AG04449 (cell line): ENCODE measurements at regions not wholly inside any gene's neighbourhood (a gene's known extent, or its start where the extent isn't known, plus 50 kb on each side); places are given as distances from the start of the nearest gene placed in this dataset.

Source experiments
- CTCF ChIA-PET: fragments of 350-600 bp; formaldehyde crosslinking; extraction: SDS; loops from one replicate; lab custom pipeline; 2021; ENCODE audit warnings: antibody characterized with exemption; lab: Yijun Ruan, JAX
- POLR2A ChIA-PET: fragments of 400-600, 350-600 bp; formaldehyde crosslinking; extraction: SDS; loops from one replicate; lab custom pipeline; 2020; ENCODE audit warnings: antibody characterized with exemption, inconsistent platforms; lab: Yijun Ruan, JAX
- DNase-seq: peaks from one replicate; pipeline ENCODE4 v3.0.0-alpha.2; 2010; ENCODE audit warnings: low read depth, low spot score
- H3K4me3 ChIP-seq: 2 replicates; pipeline ENCODE4 v1.5.1; 2011; ENCODE audit warnings: low read depth, mild to moderate bottlenecking, control low read depth, low read length
- CTCF ChIP-seq: IDR thresholded peaks from one replicate; pipeline ENCODE4 v1.5.1; 2011; ENCODE audit warnings: mild to moderate bottlenecking, moderate library complexity, low read length, control low read depth, inconsistent platforms; ENCODE audit not compliant: insufficient read depth; ENCODE audit errors: missing control alignments

GRCh38 chr6:140178935-140179334, 804.5 kb upstream of the CITED2 start:
- ChIA-PET POLR2A (no interaction called here), CTCF (no interaction called here)
- H3K4me3 ChIP-seq, result no peak overlapping the region
- peak; percentile 42 for DNase-seq
- no peak for TF ChIP-seq CTCF

GRCh38 chr6:140178520-140178919, 804.1 kb upstream of the CITED2 start:
- H3K4me3 ChIP-seq, result no peak overlapping the region
- ChIA-PET POLR2A (no interaction called here), CTCF (no interaction called here)
- TF ChIP-seq CTCF, result no peak
- peak; percentile 56 for DNase-seq

- H3K4me3 ChIP-seq, result no peak overlapping the region
- no peak for TF ChIP-seq CTCF
- CTCF ChIA-PET, result no interaction called here
- POLR2A ChIA-PET, result no interaction called here
- no peak for DNase-seq
Measured at GRCh38 chr6:140176306-140176705, 801.9 kb upstream of the CITED2 start.

GRCh38 chr6:140175486-140175885, 801.0 kb upstream of the CITED2 start:
- POLR2A ChIA-PET, result no interaction called here
- no peak for TF ChIP-seq CTCF
- no peak for DNase-seq
- no peak overlapping the region for H3K4me3 ChIP-seq
- CTCF ChIA-PET, result no interaction called here

GRCh38 chr6:140174524-140174923, 800.1 kb upstream of the CITED2 start:
- ChIA-PET CTCF (interaction anchor here (1.2 kb wide), 2 partner anchors 9 to 38 kb away, joined by 3 to 4 read pairs; no protein-coding TSS in a partner anchor), POLR2A (interaction anchor here (0.6 kb wide), 1 partner anchor 1288 kb away, joined by 3 read pairs; no protein-coding TSS in a partner anchor)
- DNase-seq, result peak; percentile 94
- no peak overlapping the region for H3K4me3 ChIP-seq
- no peak for TF ChIP-seq CTCF

- CTCF ChIA-PET, result interaction anchor here (0.6 kb wide), 1 partner anchor 248 kb away, joined by 3 read pairs; no protein-coding TSS in a partner anchor
- TF ChIP-seq CTCF, result no peak
- no peak for DNase-seq
- H3K4me3 ChIP-seq, result no peak overlapping the region
- POLR2A ChIA-PET, result no interaction called here
Measured at GRCh38 chr6:140168365-140168764, 793.9 kb upstream of the CITED2 start.
